ENCODE measurements at regions not wholly inside any gene's neighbourhood (a gene's known extent, or its start where the extent isn't known, plus 50 kb on each side); places are given as distances from the start of the nearest gene placed in this dataset.

GRCh38 chr2:191512874-191513273, 165.1 kb upstream of the NABP1 start:
- Histone ChIP-seq H3K36me3 (ENCODE audit: control insufficient read depth in 2 of 2, insufficient read depth in 2 of 2, low read length in 2 of 2) (no peaks in the 10 kb centered on the region), H3K9me3 (ENCODE audit: control insufficient read depth in 2 of 2, low read length in 2 of 2) (no peaks in the 10 kb centered on the region), H3K9ac (ENCODE audit: low read depth in 1 of 2, low read length in 2 of 2) (no peak overlapping the region), H3K27me3 (ENCODE audit: control insufficient read depth in 2 of 2, insufficient read depth in 2 of 2, low read length in 2 of 2) (no peaks in the 10 kb centered on the region), H3K27ac (ENCODE audit: low read depth in 2 of 2, low read length in 2 of 2) (no peak overlapping the region), H3K4me1 (ENCODE audit: control insufficient read depth in 2 of 2, insufficient read depth in 2 of 2, low read length in 2 of 2) (no peaks in the 10 kb centered on the region), H3K4me3 (ENCODE audit: low read length in 2 of 2) (no peak overlapping the region)

GRCh38 chr2:191514613-191515012, 163.3 kb upstream of the NABP1 start:
- Histone ChIP-seq H3K9me3 (ENCODE audit: control insufficient read depth in 2 of 2, low read length in 2 of 2) (no peaks in the 10 kb centered on the region), H3K9ac (ENCODE audit: low read depth in 1 of 2, low read length in 2 of 2) (no peak overlapping the region)

GRCh38 chr2:191515551-191515950, 162.4 kb upstream of the NABP1 start:
- Histone ChIP-seq H3K9me3 (ENCODE audit: control insufficient read depth in 2 of 2, low read length in 2 of 2) (no peaks in the 10 kb centered on the region), H3K27ac (ENCODE audit: low read depth in 2 of 2, low read length in 2 of 2) (no peak overlapping the region), H3K36me3 (ENCODE audit: control insufficient read depth in 2 of 2, insufficient read depth in 2 of 2, low read length in 2 of 2) (no peaks in the 10 kb centered on the region), H3K4me3 (ENCODE audit: low read length in 2 of 2) (no peak overlapping the region), H3K9ac (ENCODE audit: low read depth in 1 of 2, low read length in 2 of 2) (no peak overlapping the region), H3K27me3 (ENCODE audit: control insufficient read depth in 2 of 2, insufficient read depth in 2 of 2, low read length in 2 of 2) (no peaks in the 10 kb centered on the region), H3K4me1 (ENCODE audit: control insufficient read depth in 2 of 2, insufficient read depth in 2 of 2, low read length in 2 of 2) (no peaks in the 10 kb centered on the region)

More at GRCh38 chr2:191514613-191515012, 163.3 kb upstream of the NABP1 start:
- Histone ChIP-seq H3K36me3 (ENCODE audit: control insufficient read depth in 2 of 2, insufficient read depth in 2 of 2, low read length in 2 of 2) (no peaks in the 10 kb centered on the region), H3K4me3 (ENCODE audit: low read length in 2 of 2) (no peak overlapping the region), H3K27me3 (ENCODE audit: control insufficient read depth in 2 of 2, insufficient read depth in 2 of 2, low read length in 2 of 2) (no peaks in the 10 kb centered on the region), H3K4me1 (ENCODE audit: control insufficient read depth in 2 of 2, insufficient read depth in 2 of 2, low read length in 2 of 2) (no peaks in the 10 kb centered on the region), H3K27ac (ENCODE audit: low read depth in 2 of 2, low read length in 2 of 2) (no peak overlapping the region)

GRCh38 chr2:191516260-191516659, 161.7 kb upstream of the NABP1 start:
- no peaks in the 10 kb centered on the region for H3K4me1 ChIP-seq (ENCODE audit: control insufficient read depth in 2 of 2, insufficient read depth in 2 of 2, low read length in 2 of 2)
- no peaks in the 10 kb centered on the region for H3K9me3 ChIP-seq (ENCODE audit: control insufficient read depth in 2 of 2, low read length in 2 of 2)
- no peak overlapping the region for H3K9ac ChIP-seq (ENCODE audit: low read depth in 1 of 2, low read length in 2 of 2)
- H3K36me3 ChIP-seq (ENCODE audit: control insufficient read depth in 2 of 2, insufficient read depth in 2 of 2, low read length in 2 of 2) = no peaks in the 10 kb centered on the region
- H3K27ac ChIP-seq (ENCODE audit: low read depth in 2 of 2, low read length in 2 of 2) = no peak overlapping the region
- H3K27me3 ChIP-seq (ENCODE audit: control insufficient read depth in 2 of 2, insufficient read depth in 2 of 2, low read length in 2 of 2) = no peaks in the 10 kb centered on the region
- no peak overlapping the region for H3K4me3 ChIP-seq (ENCODE audit: low read length in 2 of 2)

- no peaks in the 10 kb centered on the region for H3K4me1 ChIP-seq (ENCODE audit: control insufficient read depth in 2 of 2, insufficient read depth in 2 of 2, low read length in 2 of 2)
- H3K27me3 ChIP-seq (ENCODE audit: control insufficient read depth in 2 of 2, insufficient read depth in 2 of 2, low read length in 2 of 2) = no peaks in the 10 kb centered on the region
- no peak overlapping the region for H3K9ac ChIP-seq (ENCODE audit: low read depth in 1 of 2, low read length in 2 of 2)
- H3K4me3 ChIP-seq (ENCODE audit: low read length in 2 of 2) = no peak overlapping the region
- no peaks in the 10 kb centered on the region for H3K9me3 ChIP-seq (ENCODE audit: control insufficient read depth in 2 of 2, low read length in 2 of 2)
- H3K27ac ChIP-seq (ENCODE audit: low read depth in 2 of 2, low read length in 2 of 2) = no peak overlapping the region
- H3K36me3 ChIP-seq (ENCODE audit: control insufficient read depth in 2 of 2, insufficient read depth in 2 of 2, low read length in 2 of 2) = no peaks in the 10 kb centered on the region
Measured at GRCh38 chr2:191521608-191522208, 156.2 kb upstream of the NABP1 start.

- Histone ChIP-seq H3K27ac (ENCODE audit: low read depth in 2 of 2, low read length in 2 of 2) (no peak overlapping the region), H3K4me1 (ENCODE audit: control insufficient read depth in 2 of 2, insufficient read depth in 2 of 2, low read length in 2 of 2) (no peaks in the 10 kb centered on the region), H3K36me3 (ENCODE audit: control insufficient read depth in 2 of 2, insufficient read depth in 2 of 2, low read length in 2 of 2) (no peaks in the 10 kb centered on the region), H3K27me3 (ENCODE audit: control insufficient read depth in 2 of 2, insufficient read depth in 2 of 2, low read length in 2 of 2) (no peaks in the 10 kb centered on the region), H3K4me3 (ENCODE audit: low read length in 2 of 2) (no peak overlapping the region), H3K9me3 (ENCODE audit: control insufficient read depth in 2 of 2, low read length in 2 of 2) (no peaks in the 10 kb centered on the region), H3K9ac (ENCODE audit: low read depth in 1 of 2, low read length in 2 of 2) (no peak overlapping the region)
Measured at GRCh38 chr2:191522478-191523120, 155.3 kb upstream of the NABP1 start.

GRCh38 chr2:191526091-191526490, 151.8 kb upstream of the NABP1 start:
- no peaks in the 10 kb centered on the region for H3K36me3 ChIP-seq (ENCODE audit: control insufficient read depth in 2 of 2, insufficient read depth in 2 of 2, low read length in 2 of 2)
- H3K4me1 ChIP-seq (ENCODE audit: control insufficient read depth in 2 of 2, insufficient read depth in 2 of 2, low read length in 2 of 2) = no peaks in the 10 kb centered on the region
- H3K9me3 ChIP-seq (ENCODE audit: control insufficient read depth in 2 of 2, low read length in 2 of 2) = no peaks in the 10 kb centered on the region
- H3K4me3 ChIP-seq (ENCODE audit: low read length in 2 of 2) = no peak overlapping the region
- H3K9ac ChIP-seq (ENCODE audit: low read depth in 1 of 2, low read length in 2 of 2) = no peak overlapping the region
- H3K27ac ChIP-seq (ENCODE audit: low read depth in 2 of 2, low read length in 2 of 2) = no peak overlapping the region
- H3K27me3 ChIP-seq (ENCODE audit: control insufficient read depth in 2 of 2, insufficient read depth in 2 of 2, low read length in 2 of 2) = no peaks in the 10 kb centered on the region

- no peaks in the 10 kb centered on the region for H3K4me1 ChIP-seq (ENCODE audit: control insufficient read depth in 2 of 2, insufficient read depth in 2 of 2, low read length in 2 of 2)
- H3K9me3 ChIP-seq (ENCODE audit: control insufficient read depth in 2 of 2, low read length in 2 of 2) = no peaks in the 10 kb centered on the region
- H3K9ac ChIP-seq (ENCODE audit: low read depth in 1 of 2, low read length in 2 of 2) = no peak overlapping the region
- no peak overlapping the region for H3K4me3 ChIP-seq (ENCODE audit: low read length in 2 of 2)
- H3K27me3 ChIP-seq (ENCODE audit: control insufficient read depth in 2 of 2, insufficient read depth in 2 of 2, low read length in 2 of 2) = no peaks in the 10 kb centered on the region
- no peak overlapping the region for H3K27ac ChIP-seq (ENCODE audit: low read depth in 2 of 2, low read length in 2 of 2)
- H3K36me3 ChIP-seq (ENCODE audit: control insufficient read depth in 2 of 2, insufficient read depth in 2 of 2, low read length in 2 of 2) = no peaks in the 10 kb centered on the region
Measured at GRCh38 chr2:191526536-191526935, 151.4 kb upstream of the NABP1 start.

- H3K27me3 ChIP-seq (ENCODE audit: control insufficient read depth in 2 of 2, insufficient read depth in 2 of 2, low read length in 2 of 2) = no peaks in the 10 kb centered on the region
- no peaks in the 10 kb centered on the region for H3K9me3 ChIP-seq (ENCODE audit: control insufficient read depth in 2 of 2, low read length in 2 of 2)
- H3K36me3 ChIP-seq (ENCODE audit: control insufficient read depth in 2 of 2, insufficient read depth in 2 of 2, low read length in 2 of 2) = no peaks in the 10 kb centered on the region
- no peaks in the 10 kb centered on the region for H3K4me1 ChIP-seq (ENCODE audit: control insufficient read depth in 2 of 2, insufficient read depth in 2 of 2, low read length in 2 of 2)
- H3K27ac ChIP-seq (ENCODE audit: low read depth in 2 of 2, low read length in 2 of 2) = no peak overlapping the region
- H3K9ac ChIP-seq (ENCODE audit: low read depth in 1 of 2, low read length in 2 of 2) = no peak overlapping the region
- no peak overlapping the region for H3K4me3 ChIP-seq (ENCODE audit: low read length in 2 of 2)
Measured at GRCh38 chr2:191526953-191527556, 150.9 kb upstream of the NABP1 start.

- no peak overlapping the region for H3K4me3 ChIP-seq (ENCODE audit: low read length in 2 of 2)
- no peak overlapping the region for H3K27ac ChIP-seq (ENCODE audit: low read depth in 2 of 2, low read length in 2 of 2)
Measured at GRCh38 chr2:191530618-191531017, 147.3 kb upstream of the NABP1 start.

More at GRCh38 chr2:191530618-191531017, 147.3 kb upstream of the NABP1 start:
- Histone ChIP-seq H3K9me3 (ENCODE audit: control insufficient read depth in 2 of 2, low read length in 2 of 2) (no peaks in the 10 kb centered on the region), H3K9ac (ENCODE audit: low read depth in 1 of 2, low read length in 2 of 2) (no peak overlapping the region), H3K4me1 (ENCODE audit: control insufficient read depth in 2 of 2, insufficient read depth in 2 of 2, low read length in 2 of 2) (no peaks in the 10 kb centered on the region), H3K36me3 (ENCODE audit: control insufficient read depth in 2 of 2, insufficient read depth in 2 of 2, low read length in 2 of 2) (no peaks in the 10 kb centered on the region), H3K27me3 (ENCODE audit: control insufficient read depth in 2 of 2, insufficient read depth in 2 of 2, low read length in 2 of 2) (no peaks in the 10 kb centered on the region)

Data from mucosa of rectum (tissue), 2 donors.